HL-60 (cell line): ENCODE measurements at regions not wholly inside any gene's neighbourhood (a gene's known extent, or its start where the extent isn't known, plus 50 kb on each side); places are given as distances from the start of the nearest gene placed in this dataset.

ENCODE experiments used
- DNase-seq, 2 experiments: peaks; one replicate each; pipeline ENCODE4 v3.0.0-alpha.2; 2010 to 2020; ENCODE audit warnings: low read depth in 1 of 2, low spot score in 1 of 2
- H3K27ac ChIP-seq: fragments of 250-450 bp; sonication (Bioruptor Pico); replicated peaks from 2 replicates; pipeline ENCODE4 v1.5.1; 2020; ENCODE audit warnings: mild to moderate bottlenecking, moderate library complexity
- H3K27me3 ChIP-seq: fragments of 250-450 bp; sonication (Bioruptor Pico); 2 replicates; pipeline ENCODE4 v1.5.1; 2021; ENCODE audit warnings: mild to moderate bottlenecking, moderate library complexity; ENCODE audit not compliant: insufficient read depth, poor library complexity, severe bottlenecking
- H3K4me3 ChIP-seq: replicated peaks from 2 replicates; pipeline ENCODE4 v1.5.1; 2011; ENCODE audit warnings: mild to moderate bottlenecking, control low read depth, low read length; ENCODE audit not compliant: insufficient read depth
- CTCF ChIP-seq: IDR thresholded peaks from one replicate; pipeline ENCODE4 v1.5.1; 2011; ENCODE audit warnings: low read length, control low read depth, inconsistent platforms; ENCODE audit not compliant: insufficient read depth
- GABPA ChIP-seq: IDR thresholded peaks from 2 replicates; pipeline ENCODE4 v1.6.1; 2012; ENCODE audit warnings: low read depth
- POLR2AphosphoS5 ChIP-seq: IDR thresholded peaks from 2 replicates; pipeline ENCODE4 v1.6.1; 2012; ENCODE audit warnings: low read depth
- REST ChIP-seq: IDR thresholded peaks from 2 replicates; pipeline ENCODE4 v1.6.1; 2012; ENCODE audit warnings: low read depth; ENCODE audit not compliant: insufficient replicate concordance
- SPI1 ChIP-seq: IDR thresholded peaks from 2 replicates; pipeline ENCODE4 v1.6.1; 2012; ENCODE audit warnings: low read depth, mild to moderate bottlenecking, borderline replicate concordance

- no peak for DNase-seq
- TF ChIP-seq REST (no peak), GABPA (no peak), POLR2AphosphoS5 (no peak), SPI1 (no peak), CTCF (no peak)
- no peaks in the 10 kb centered on the region for H3K27me3 ChIP-seq
- H3K27ac ChIP-seq, result no peak overlapping the region
- H3K4me3 ChIP-seq, result no peak overlapping the region
Measured at GRCh38 chr13:63457186-63457585, 2041.5 kb upstream of the PCDH20 start.

GRCh38 chr13:63455938-63456337, 2040.3 kb upstream of the PCDH20 start:
- Histone ChIP-seq H3K4me3 (no peak overlapping the region), H3K27ac (no peak overlapping the region), H3K27me3 (no peaks in the 10 kb centered on the region)
- TF ChIP-seq POLR2AphosphoS5 (no peak), GABPA (no peak), SPI1 (no peak), REST (no peak), CTCF (no peak)
- no peak for DNase-seq

DNA sequence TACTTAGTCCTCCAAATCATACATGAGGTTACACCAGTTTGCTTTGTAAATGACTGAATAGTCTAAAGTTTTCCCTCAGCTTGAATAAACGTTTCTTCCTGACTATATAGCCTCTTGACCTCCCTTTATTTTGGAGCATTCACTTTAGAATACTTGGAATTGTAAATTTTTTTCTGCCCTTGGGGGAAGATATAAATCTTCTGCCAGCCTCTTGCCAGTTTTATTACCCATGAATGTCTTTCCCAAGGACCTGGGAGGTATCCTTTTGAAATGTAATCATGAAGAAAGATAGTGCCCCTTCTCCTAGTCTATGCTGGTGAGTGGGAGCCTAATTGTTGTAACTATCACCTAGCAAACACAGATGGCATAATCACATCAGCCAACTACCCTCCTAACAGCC, 2033.9 kb upstream of the PCDH20 start:
- no peak for TF ChIP-seq SPI1
- no peak for TF ChIP-seq GABPA
- no peak for TF ChIP-seq CTCF
- TF ChIP-seq REST, result no peak
- no peak for TF ChIP-seq POLR2AphosphoS5
- H3K4me3 ChIP-seq, result no peak overlapping the region
- no peak for DNase-seq
- H3K27me3 ChIP-seq, result no peaks in the 10 kb centered on the region
- H3K27ac ChIP-seq, result no peak overlapping the region
